Nephron (organoid): ENCODE measurements at regions not wholly inside any gene's neighbourhood (a gene's known extent, or its start where the extent isn't known, plus 50 kb on each side); places are given as distances from the start of the nearest gene placed in this dataset.

Experiments used
- H3K27ac Mint-ChIP-seq, 3 experiments: 2 replicates each; pipeline ENCODE4 v1.8.0; 2020; ENCODE audit warnings: mixed read lengths in 3 of 3, mild to moderate bottlenecking in 2 of 3, moderate library complexity in 1 of 3
- H3K27me3 Mint-ChIP-seq: 2 replicates; pipeline ENCODE4 v1.8.0; 2021; ENCODE audit warnings: low read depth, mild to moderate bottlenecking, moderate library complexity, mixed read lengths
- H3K36me3 Mint-ChIP-seq: 2 replicates; pipeline ENCODE4 v1.8.0; 2020; ENCODE audit warnings: low read depth, mixed read lengths
- H3K4me1 Mint-ChIP-seq: 2 replicates; pipeline ENCODE4 v1.8.0; 2020; ENCODE audit warnings: mixed read lengths
- H3K4me3 Mint-ChIP-seq, 3 experiments: 2 replicates each; pipeline ENCODE4 v1.8.0; 2020; ENCODE audit warnings: mild to moderate bottlenecking in 3 of 3, mixed read lengths in 3 of 3, moderate library complexity in 2 of 3
- H3K9me3 Mint-ChIP-seq: 2 replicates; pipeline ENCODE4 v1.8.0; 2020; ENCODE audit warnings: mixed read lengths
- TF ChIP-seq, protein P1 (sequence below), 3 experiments: fragments of 200-600 bp; sonication (generic); IDR thresholded peaks; one replicate each; pipeline ENCODE4 v1.5.0; 2021; ENCODE audit warnings: antibody characterized with exemption in 3 of 3; ENCODE audit not compliant: unreplicated experiment in 3 of 3

DNA sequence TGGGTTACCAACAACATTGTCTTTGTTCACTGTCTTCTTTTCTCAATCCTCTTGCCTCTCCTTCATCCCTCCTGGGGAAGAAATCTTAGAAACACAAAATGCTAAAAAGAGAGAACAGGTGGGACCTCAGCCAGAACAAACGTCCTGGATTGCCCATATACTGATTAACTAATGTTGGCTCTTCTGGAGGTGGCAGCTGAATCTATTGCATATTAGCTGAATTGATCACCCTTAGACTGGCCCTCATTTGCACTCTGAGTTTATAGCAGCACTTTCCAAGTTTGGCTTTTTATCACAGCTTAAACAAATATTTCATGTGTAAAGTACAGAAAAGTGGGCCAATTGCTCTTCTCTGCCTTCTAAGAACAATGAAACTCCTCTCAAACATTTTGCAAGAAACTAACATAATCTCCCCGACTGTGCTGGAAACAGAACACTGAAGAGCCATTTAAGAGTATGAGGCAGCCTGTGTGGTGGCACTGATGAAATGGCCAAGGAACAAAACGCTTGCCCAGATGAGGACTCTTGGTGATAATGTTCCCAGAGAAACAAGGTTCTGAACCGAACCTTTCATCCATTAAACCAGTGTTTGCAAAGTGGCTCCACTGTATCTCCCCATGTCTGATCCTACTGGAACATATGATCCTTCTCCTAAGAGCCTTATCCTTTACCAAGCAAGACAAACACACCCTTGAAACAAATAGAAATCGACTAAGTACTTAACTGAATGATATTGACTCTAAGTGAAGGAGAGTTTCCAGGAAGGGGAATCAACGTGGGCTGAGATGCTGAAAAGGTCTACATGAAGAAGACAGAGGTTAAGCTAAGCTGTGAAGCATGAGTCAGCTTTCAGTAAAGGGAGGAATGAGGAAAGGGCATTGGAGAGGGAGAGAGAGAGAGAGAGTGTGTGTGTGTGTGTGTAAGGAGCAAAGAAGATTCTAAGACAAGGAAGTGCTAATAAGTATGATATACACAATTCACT is 83.2 kb upstream of the LIFR start:
- no peaks in the 10 kb centered on the region for H3K36me3 Mint-ChIP-seq
- peak overlapping the region; percentile 18 to 25 (median 18) for H3K27ac Mint-ChIP-seq
- no peaks in the 10 kb centered on the region for H3K27me3 Mint-ChIP-seq
- H3K9me3 Mint-ChIP-seq = no peaks in the 10 kb centered on the region
- TF ChIP-seq, protein P1, sequence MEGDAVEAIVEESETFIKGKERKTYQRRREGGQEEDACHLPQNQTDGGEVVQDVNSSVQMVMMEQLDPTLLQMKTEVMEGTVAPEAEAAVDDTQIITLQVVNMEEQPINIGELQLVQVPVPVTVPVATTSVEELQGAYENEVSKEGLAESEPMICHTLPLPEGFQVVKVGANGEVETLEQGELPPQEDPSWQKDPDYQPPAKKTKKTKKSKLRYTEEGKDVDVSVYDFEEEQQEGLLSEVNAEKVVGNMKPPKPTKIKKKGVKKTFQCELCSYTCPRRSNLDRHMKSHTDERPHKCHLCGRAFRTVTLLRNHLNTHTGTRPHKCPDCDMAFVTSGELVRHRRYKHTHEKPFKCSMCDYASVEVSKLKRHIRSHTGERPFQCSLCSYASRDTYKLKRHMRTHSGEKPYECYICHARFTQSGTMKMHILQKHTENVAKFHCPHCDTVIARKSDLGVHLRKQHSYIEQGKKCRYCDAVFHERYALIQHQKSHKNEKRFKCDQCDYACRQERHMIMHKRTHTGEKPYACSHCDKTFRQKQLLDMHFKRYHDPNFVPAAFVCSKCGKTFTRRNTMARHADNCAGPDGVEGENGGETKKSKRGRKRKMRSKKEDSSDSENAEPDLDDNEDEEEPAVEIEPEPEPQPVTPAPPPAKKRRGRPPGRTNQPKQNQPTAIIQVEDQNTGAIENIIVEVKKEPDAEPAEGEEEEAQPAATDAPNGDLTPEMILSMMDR (IDR thresholded peaks at IDR 0.05; ENCODE audit: unreplicated experiment in 3 of 3) = no peak
- H3K4me3 Mint-ChIP-seq = no peak overlapping the region
- peaks cover 21% of the 10 kb centered on the region for H3K4me1 Mint-ChIP-seq

DNA sequence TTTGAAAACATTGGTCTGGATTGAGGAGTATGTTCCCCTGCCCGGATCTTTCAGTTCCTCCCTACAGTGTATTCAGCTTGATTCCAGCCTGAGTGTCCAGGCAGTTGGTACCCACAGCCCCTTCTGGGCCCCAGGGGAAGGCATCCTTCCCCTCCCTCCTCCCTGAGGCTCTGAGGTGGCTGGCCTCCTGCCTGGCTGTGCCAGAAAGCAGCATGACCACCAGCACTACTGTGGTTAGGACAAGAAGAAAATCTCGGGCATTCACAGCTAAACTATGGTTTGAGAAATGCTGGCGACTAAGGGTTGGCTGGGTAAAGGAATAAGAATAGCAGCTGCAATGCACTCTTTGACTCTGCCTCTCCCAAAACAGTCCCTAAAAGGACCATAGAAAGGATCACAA is 84.6 kb upstream of the LIFR start:
- Mint-ChIP-seq H3K9me3 (no peaks in the 10 kb centered on the region), H3K4me3 (no peak overlapping the region), H3K36me3 (no peaks in the 10 kb centered on the region), H3K4me1 (peaks cover 21% of the 10 kb centered on the region), H3K27me3 (peaks cover 5% of the 10 kb centered on the region), H3K27ac (no peak overlapping the region)
- TF ChIP-seq, protein P1 (IDR thresholded peaks at IDR 0.05; ENCODE audit: unreplicated experiment in 3 of 3) = no peak

DNA sequence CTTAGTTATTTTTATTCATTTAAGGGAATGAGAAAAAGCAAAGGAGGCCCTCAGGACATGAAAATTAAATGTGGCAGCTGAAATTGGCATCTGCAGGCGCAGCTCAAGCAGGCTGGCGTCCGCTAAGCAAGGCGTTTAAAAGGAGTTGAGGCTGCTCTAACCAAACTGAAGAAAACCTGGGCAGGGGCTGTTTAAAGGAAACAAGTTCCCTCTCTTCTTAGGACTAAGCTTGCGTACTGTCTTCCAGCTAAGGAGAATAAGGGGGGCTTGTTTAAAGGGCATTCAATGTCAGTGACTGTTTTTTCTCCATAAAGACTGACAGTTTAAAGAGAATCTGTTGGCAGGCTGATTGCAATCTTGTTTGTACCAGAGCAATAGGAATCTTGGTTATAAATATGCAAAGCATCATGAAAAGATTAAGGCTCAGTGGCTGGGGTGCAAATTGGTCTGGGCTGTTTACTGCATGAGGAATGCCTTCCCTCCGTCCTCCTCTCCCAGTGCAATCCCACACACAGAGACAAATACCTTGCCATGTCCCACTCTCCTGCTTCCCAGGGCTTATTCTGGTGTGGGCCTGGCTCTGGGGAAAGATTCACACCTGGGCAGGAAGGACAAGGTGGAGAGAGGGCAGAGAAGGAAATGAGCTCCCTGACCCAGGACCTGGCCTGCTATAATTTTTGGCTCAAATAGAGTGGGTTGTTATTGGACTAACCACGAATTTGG is 85.9 kb upstream of the LIFR start:
- Mint-ChIP-seq H3K27me3 (peaks cover 5% of the 10 kb centered on the region), H3K27ac (peak overlapping the region; percentile 4 to 56 (median 28)), H3K4me3 (no peak overlapping the region), H3K4me1 (peaks cover 21% of the 10 kb centered on the region), H3K36me3 (no peaks in the 10 kb centered on the region), H3K9me3 (no peaks in the 10 kb centered on the region)
- TF ChIP-seq, protein P1 (IDR thresholded peaks at IDR 0.05; ENCODE audit: unreplicated experiment in 3 of 3) = no peak

DNA sequence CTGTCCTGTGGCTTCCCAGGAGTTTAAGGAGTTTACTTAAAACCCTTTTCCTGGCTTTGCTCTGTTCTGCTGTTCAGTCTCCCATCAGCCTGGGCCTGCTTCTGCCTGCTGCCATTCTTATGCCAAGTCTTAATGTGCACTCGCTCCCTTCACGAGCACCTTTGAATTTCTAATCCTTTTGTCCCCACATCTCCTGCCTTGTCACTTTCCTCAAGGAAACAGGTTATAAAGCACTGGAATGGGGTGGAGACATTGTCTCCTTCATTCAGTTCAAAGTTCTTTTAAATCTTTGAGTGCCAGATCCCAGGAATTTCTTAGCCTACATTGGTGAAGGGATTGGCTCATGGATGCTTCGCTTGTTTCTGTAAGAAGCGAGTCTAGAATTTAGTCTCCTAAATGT is 87.2 kb upstream of the LIFR start:
- no peaks in the 10 kb centered on the region for H3K9me3 Mint-ChIP-seq
- H3K4me3 Mint-ChIP-seq = no peak overlapping the region
- no peak overlapping the region for H3K27ac Mint-ChIP-seq
- H3K36me3 Mint-ChIP-seq = no peaks in the 10 kb centered on the region
- H3K27me3 Mint-ChIP-seq = peaks cover 5% of the 10 kb centered on the region
- peaks cover 21% of the 10 kb centered on the region for H3K4me1 Mint-ChIP-seq
- TF ChIP-seq, protein P1 (IDR thresholded peaks at IDR 0.05; ENCODE audit: unreplicated experiment in 3 of 3) = no peak

DNA sequence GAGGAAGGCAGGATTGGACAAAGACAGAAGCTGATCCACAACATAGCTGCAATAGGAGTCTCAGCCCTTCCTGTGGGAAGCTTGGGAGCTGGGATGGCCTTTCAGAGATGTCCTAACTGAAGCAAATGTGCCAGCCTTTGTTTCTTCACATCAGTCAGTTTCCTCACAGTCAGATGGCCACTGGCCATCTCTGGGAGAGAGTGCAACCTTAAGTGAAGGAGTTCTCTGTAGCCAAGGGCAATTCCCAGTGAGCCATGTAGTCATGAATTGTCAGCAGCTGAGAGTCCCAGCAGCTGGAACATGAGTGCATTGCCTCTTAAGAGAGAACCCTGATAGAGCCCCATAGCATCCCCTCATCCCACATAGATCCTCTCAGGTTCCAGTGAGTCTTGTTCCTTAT is 89.1 kb upstream of the LIFR start:
- no peak overlapping the region for H3K27ac Mint-ChIP-seq
- H3K4me3 Mint-ChIP-seq = no peak overlapping the region
- peaks cover 11% of the 10 kb centered on the region for H3K4me1 Mint-ChIP-seq
- peaks cover 5% of the 10 kb centered on the region for H3K27me3 Mint-ChIP-seq
- H3K36me3 Mint-ChIP-seq = no peaks in the 10 kb centered on the region
- no peaks in the 10 kb centered on the region for H3K9me3 Mint-ChIP-seq
- TF ChIP-seq, protein P1 (IDR thresholded peaks at IDR 0.05; ENCODE audit: unreplicated experiment in 3 of 3) = no peak
